Stomach (tissue), 4 donors: ENCODE measurements at regions not wholly inside any gene's neighbourhood (a gene's known extent, or its start where the extent isn't known, plus 50 kb on each side); places are given as distances from the start of the nearest gene placed in this dataset.
"Not testable (repeated sequence)": the region's sequence is repeated elsewhere in the genome, so short reads cannot be mapped to it uniquely, and the experiment has no call there.

ENCODE experiments used
- POLR2A ChIP-seq, 4 donors: fragments of 450-650 bp; IDR thresholded peaks; one replicate each; pipeline ENCODE4 v1.6.1; 2016; ENCODE audit warnings: antibody characterized with exemption in 4 of 4, control low read depth in 2 of 4, mild to moderate bottlenecking in 1 of 4, moderate library complexity in 1 of 4
- POLR2AphosphoS5 ChIP-seq, 3 donors: sonication (generic); formaldehyde crosslinking; IDR thresholded peaks; one replicate each; pipeline ENCODE4 v1.6.1; 2016; ENCODE audit warnings: antibody characterized with exemption in 3 of 3
- TF ChIP-seq, protein P1 (sequence below), 7 experiments: fragments of 450-650 bp in 4 of 7; fragments of 200-600 bp in 3 of 7; sonication (generic) in 3 of 7; IDR thresholded peaks; one replicate each; pipeline ENCODE4 v1.5.1; 2016 to 2019; ENCODE audit warnings: antibody characterized with exemption in 7 of 7, control low read depth in 2 of 7, mild to moderate bottlenecking in 1 of 7

DNA sequence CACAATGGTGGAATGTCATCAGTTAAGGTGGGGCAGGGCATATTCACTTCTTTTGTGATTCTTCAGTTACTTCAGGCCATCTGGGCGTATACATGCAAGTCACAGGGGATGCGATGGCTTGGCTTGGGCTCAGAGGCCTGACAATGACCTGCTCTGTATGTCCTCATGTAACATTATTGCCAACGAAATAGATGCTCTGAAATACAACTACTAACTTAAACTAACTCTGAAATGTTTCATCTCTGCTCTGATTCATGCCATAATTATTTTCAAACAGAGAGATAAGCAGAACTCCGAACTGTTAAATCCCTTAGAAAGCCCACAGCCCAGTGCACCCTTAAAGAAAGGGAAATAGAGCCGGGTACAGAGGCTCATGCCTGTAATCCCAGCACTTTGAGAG, 832.7 kb upstream of the PRKX start:
- TF ChIP-seq, protein P1, sequence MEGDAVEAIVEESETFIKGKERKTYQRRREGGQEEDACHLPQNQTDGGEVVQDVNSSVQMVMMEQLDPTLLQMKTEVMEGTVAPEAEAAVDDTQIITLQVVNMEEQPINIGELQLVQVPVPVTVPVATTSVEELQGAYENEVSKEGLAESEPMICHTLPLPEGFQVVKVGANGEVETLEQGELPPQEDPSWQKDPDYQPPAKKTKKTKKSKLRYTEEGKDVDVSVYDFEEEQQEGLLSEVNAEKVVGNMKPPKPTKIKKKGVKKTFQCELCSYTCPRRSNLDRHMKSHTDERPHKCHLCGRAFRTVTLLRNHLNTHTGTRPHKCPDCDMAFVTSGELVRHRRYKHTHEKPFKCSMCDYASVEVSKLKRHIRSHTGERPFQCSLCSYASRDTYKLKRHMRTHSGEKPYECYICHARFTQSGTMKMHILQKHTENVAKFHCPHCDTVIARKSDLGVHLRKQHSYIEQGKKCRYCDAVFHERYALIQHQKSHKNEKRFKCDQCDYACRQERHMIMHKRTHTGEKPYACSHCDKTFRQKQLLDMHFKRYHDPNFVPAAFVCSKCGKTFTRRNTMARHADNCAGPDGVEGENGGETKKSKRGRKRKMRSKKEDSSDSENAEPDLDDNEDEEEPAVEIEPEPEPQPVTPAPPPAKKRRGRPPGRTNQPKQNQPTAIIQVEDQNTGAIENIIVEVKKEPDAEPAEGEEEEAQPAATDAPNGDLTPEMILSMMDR (IDR thresholded peaks at IDR 0.05) = not testable (repeated sequence)
- not testable (repeated sequence) for TF ChIP-seq POLR2A, POLR2AphosphoS5 (IDR thresholded peaks at IDR 0.05)
